Body of pancreas (tissue), 4 donors: ENCODE measurements at regions not wholly inside any gene's neighbourhood (a gene's known extent, or its start where the extent isn't known, plus 50 kb on each side); places are given as distances from the start of the nearest gene placed in this dataset.

Source experiments
- ATAC-seq: fragments of 150-250 bp; one replicate; pipeline ENCODE4 v1.9.1; 2016
- DNase-seq, 4 donors: peaks; one replicate each; pipeline ENCODE4 v3.0.0-alpha.2; 2019
- H3K27ac ChIP-seq, 4 donors: fragments of 200-600 bp; sonication (generic); 1 replicate in 3 of 4; 2 replicates in 1 of 4; pipeline versions ENCODE4 v1.5.1 to v1.6.1; 2016 to 2019; ENCODE audit warnings: mild to moderate bottlenecking in 1 of 4, mixed read lengths in 1 of 4, moderate library complexity in 1 of 4
- H3K27me3 ChIP-seq, 2 donors: fragments of 200-600 bp; sonication (generic); one replicate each; pipeline ENCODE4 v1.6.0; 2016; ENCODE audit warnings: mild to moderate bottlenecking in 1 of 2
- H3K36me3 ChIP-seq, 2 donors: fragments of 200-600 bp; sonication (generic); replicated peaks in 1 of 2; 2 replicates each; pipeline ENCODE4 v1.5.1; 2016; ENCODE audit warnings: low read depth in 2 of 2; ENCODE audit not compliant: insufficient read depth in 1 of 2
- H3K4me1 ChIP-seq: fragments of 200-600 bp; sonication (generic); one replicate; pipeline ENCODE4 v1.6.0; 2016
- H3K4me3 ChIP-seq, 2 donors: fragments of 200-600 bp; sonication (generic); 1 replicate in 1 of 2; 2 replicates in 1 of 2; pipeline ENCODE4 v1.5.1; 2016 to 2019
- H3K9me3 ChIP-seq, 3 donors: fragments of 200-600 bp; sonication (generic); 1 replicate in 2 of 3; 2 replicates in 1 of 3; pipeline ENCODE4 v1.5.1; 2016
- POLR2A ChIP-seq, 3 donors: fragments of 450-650 bp; IDR thresholded peaks; one replicate each; pipeline ENCODE4 v1.6.1; 2016; ENCODE audit warnings: antibody characterized with exemption in 3 of 3, mild to moderate bottlenecking in 2 of 3
- WGBS, 2 donors: methylation state at CpG; one replicate each; pipeline ENCODE4 v1.1.5; 2017; 5-methylcytosine and 5-hydroxymethylcytosine counted together
- intact Hi-C: fragments of 100-400 bp; cut with DNase I; formaldehyde crosslinking; loops from one replicate; pipeline ENCODE4 v1.15.1; 2023
- TF ChIP-seq, protein P1 (sequence below), 7 experiments: fragments of 450-650 bp in 4 of 7; fragments of 200-600 bp in 3 of 7; sonication (generic) in 3 of 7; IDR thresholded peaks; one replicate each; pipeline ENCODE4 v1.5.1; 2016 to 2019; ENCODE audit warnings: antibody characterized with exemption in 7 of 7

DNA sequence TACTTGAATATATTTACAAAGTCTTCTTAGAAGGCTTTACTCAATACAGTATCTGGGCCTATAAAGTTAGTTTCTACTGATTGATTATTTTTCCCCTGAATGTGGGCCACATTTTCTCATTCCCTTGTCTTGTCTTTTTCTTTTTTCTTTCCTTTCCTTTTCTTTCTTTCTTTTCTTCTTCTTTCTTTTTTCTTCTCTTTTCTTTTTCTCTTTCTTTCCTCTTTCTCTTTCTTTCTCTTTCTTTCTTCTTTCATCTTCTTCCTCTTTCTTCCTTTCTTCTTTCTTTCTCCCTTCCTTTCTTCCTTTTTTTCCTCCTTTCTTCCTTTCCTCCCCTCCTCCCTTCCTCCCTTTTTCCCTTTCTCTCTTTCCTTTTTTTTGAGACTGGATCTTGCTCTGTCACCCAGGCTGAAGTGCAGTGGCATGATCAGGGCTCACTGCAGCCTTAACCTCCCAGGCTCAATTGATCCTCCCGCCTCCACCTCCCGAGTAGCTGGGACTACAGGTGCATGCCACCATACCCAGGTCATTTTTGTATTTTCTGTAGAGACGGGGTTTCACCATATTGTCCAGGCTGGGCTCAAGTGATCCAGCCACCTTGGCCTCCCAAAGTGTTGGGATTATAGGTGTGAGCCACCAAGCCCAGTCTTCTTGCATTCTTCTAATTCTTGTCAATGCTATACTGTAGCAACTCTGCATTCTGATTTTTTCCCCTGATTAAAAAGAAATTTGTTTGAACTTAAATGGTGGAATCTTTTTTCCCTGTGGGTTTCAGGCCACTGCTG, 133.1 kb upstream of the FBXO11 start:
- TF ChIP-seq POLR2A (IDR thresholded peaks at IDR 0.05): no peak
- TF ChIP-seq, protein P1, sequence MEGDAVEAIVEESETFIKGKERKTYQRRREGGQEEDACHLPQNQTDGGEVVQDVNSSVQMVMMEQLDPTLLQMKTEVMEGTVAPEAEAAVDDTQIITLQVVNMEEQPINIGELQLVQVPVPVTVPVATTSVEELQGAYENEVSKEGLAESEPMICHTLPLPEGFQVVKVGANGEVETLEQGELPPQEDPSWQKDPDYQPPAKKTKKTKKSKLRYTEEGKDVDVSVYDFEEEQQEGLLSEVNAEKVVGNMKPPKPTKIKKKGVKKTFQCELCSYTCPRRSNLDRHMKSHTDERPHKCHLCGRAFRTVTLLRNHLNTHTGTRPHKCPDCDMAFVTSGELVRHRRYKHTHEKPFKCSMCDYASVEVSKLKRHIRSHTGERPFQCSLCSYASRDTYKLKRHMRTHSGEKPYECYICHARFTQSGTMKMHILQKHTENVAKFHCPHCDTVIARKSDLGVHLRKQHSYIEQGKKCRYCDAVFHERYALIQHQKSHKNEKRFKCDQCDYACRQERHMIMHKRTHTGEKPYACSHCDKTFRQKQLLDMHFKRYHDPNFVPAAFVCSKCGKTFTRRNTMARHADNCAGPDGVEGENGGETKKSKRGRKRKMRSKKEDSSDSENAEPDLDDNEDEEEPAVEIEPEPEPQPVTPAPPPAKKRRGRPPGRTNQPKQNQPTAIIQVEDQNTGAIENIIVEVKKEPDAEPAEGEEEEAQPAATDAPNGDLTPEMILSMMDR (IDR thresholded peaks at IDR 0.05): no peak
- WGBS, 2 donors: 85 to 89% methylated on average over 3 of the region's 3 CpGs
- ATAC-seq: no peak
- Histone ChIP-seq H3K27ac (no peak overlapping the region), H3K4me3 (no peak overlapping the region), H3K36me3 (no peaks in the 10 kb centered on the region), H3K4me1 (no peaks in the 10 kb centered on the region), H3K9me3 (no peaks in the 10 kb centered on the region), H3K27me3 (no peaks in the 10 kb centered on the region)
- DNase-seq: no peak
- intact Hi-C loops: no loop called here

- Histone ChIP-seq H3K27me3 (no peaks in the 10 kb centered on the region), H3K9me3 (no peaks in the 10 kb centered on the region), H3K4me1 (no peaks in the 10 kb centered on the region), H3K27ac (no peak overlapping the region), H3K36me3 (no peaks in the 10 kb centered on the region), H3K4me3 (no peak overlapping the region)
- DNase-seq: no peak
- ATAC-seq: no peak
- intact Hi-C loops: no loop called here
- 76 to 83% methylated on average over 4 of the region's 4 CpGs for WGBS, 2 donors
- TF ChIP-seq POLR2A (IDR thresholded peaks at IDR 0.05): no peak
- TF ChIP-seq, protein P1 (IDR thresholded peaks at IDR 0.05): no peak
Measured at GRCh38 chr2:48043131-48043700, 136.9 kb upstream of the FBXO11 start.

DNA sequence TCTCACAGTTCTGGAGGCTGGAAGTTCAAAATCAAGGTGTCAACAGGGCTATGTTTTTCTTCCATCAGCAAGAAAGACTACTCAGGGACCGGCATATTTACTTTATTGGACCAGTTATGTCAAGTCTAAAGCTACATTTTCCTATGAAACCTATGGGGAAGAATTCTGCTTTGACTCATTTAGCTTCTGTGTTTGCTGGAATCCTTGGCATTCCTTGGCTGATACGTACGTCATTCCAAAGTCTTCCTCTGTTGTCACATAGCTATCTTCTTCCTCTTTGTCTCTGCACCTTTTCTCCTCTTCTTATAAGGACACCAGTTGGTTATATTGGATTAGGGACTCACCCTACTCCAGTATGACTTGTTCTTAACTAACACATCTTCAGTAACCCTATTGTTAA, 137.4 kb upstream of the FBXO11 start:
- Histone ChIP-seq H3K9me3 (no peaks in the 10 kb centered on the region), H3K27me3 (no peaks in the 10 kb centered on the region), H3K36me3 (no peaks in the 10 kb centered on the region), H3K4me3 (no peak overlapping the region), H3K4me1 (no peaks in the 10 kb centered on the region), H3K27ac (no peak overlapping the region)
- no peak for TF ChIP-seq POLR2A (IDR thresholded peaks at IDR 0.05)
- TF ChIP-seq, protein P1 (IDR thresholded peaks at IDR 0.05): no peak
- DNase-seq: no peak
- ATAC-seq: no peak
- 68 to 70% methylated on average over 3 of the region's 3 CpGs for WGBS, 2 donors
- intact Hi-C loops: no loop called here

GRCh38 chr2:48045613-48046012, 139.3 kb upstream of the FBXO11 start:
- no peak for ATAC-seq
- no peaks in the 10 kb centered on the region for H3K36me3 ChIP-seq
- no peaks in the 10 kb centered on the region for H3K27me3 ChIP-seq
- H3K9me3 ChIP-seq: no peaks in the 10 kb centered on the region
- TF ChIP-seq, protein P1 (IDR thresholded peaks at IDR 0.05): no peak
- no peak for TF ChIP-seq POLR2A (IDR thresholded peaks at IDR 0.05)
- no peak overlapping the region for H3K27ac ChIP-seq
- DNase-seq: no peak
- H3K4me1 ChIP-seq: no peaks in the 10 kb centered on the region
- intact Hi-C loops: no loop called here
- H3K4me3 ChIP-seq: no peak overlapping the region
- 73 to 75% methylated on average over 1 of the region's 1 CpG for WGBS, 2 donors
